CD4-positive, alpha-beta memory T cell (primary cell): ENCODE measurements at regions not wholly inside any gene's neighbourhood (a gene's known extent, or its start where the extent isn't known, plus 50 kb on each side); places are given as distances from the start of the nearest gene placed in this dataset.
"Not testable (repeated sequence)": the region's sequence is repeated elsewhere in the genome, so short reads cannot be mapped to it uniquely, and the experiment has no call there.

Experiments
- CTCF ChIA-PET: fragments of 350-600 bp; sonication (Branson Sonifier 250); formaldehyde crosslinking; loops from one replicate; lab custom pipeline; 2021; ENCODE audit warnings: inconsistent platforms; ENCODE audit not compliant: partially characterized antibody; lab: Charles Lee
- POLR2A ChIA-PET: fragments of 350-600 bp; sonication (Branson Sonifier 250); formaldehyde crosslinking; loops from one replicate; lab custom pipeline; 2021; ENCODE audit not compliant: partially characterized antibody; lab: Charles Lee
- DNase-seq, 5 donors: peaks; one replicate each; pipeline versions ENCODE4 v3.0.0 to v3.0.0-alpha.2; 2020 to 2022; ENCODE audit warnings: mixed read lengths in 1 of 5
- H3K27ac ChIP-seq: one replicate; pipeline ENCODE4 v1.7.0; 2013; ENCODE audit warnings: low read depth, low read length
- H3K27me3 ChIP-seq: 2 replicates; pipeline ENCODE4 v1.7.0; 2013; ENCODE audit warnings: mild to moderate bottlenecking, low read length, moderate library complexity; ENCODE audit not compliant: insufficient read depth
- H3K36me3 ChIP-seq: 2 replicates; pipeline ENCODE4 v1.7.0; 2013; ENCODE audit warnings: mild to moderate bottlenecking, low read length, moderate library complexity; ENCODE audit not compliant: insufficient read depth
- H3K4me1 ChIP-seq: 2 replicates; pipeline ENCODE4 v1.7.0; 2013; ENCODE audit warnings: mild to moderate bottlenecking, low read length, moderate library complexity; ENCODE audit not compliant: insufficient read depth
- H3K4me3 ChIP-seq, 2 donors: one replicate each; pipeline ENCODE4 v1.7.0; 2013; ENCODE audit warnings: low read length in 2 of 2, mild to moderate bottlenecking in 1 of 2
- H3K9me3 ChIP-seq, 2 donors: one replicate each; pipeline ENCODE4 v1.7.0; 2013; ENCODE audit warnings: low read length in 2 of 2, control low read depth in 1 of 2; ENCODE audit not compliant: control insufficient read depth in 1 of 2
- H3K27ac Mint-ChIP-seq, 7 donors: one replicate each; pipeline ENCODE4 v1.8.0; 2020 to 2021; ENCODE audit warnings: mixed read lengths in 7 of 7, mild to moderate bottlenecking in 6 of 7, inconsistent platforms in 3 of 7, moderate library complexity in 3 of 7
- H3K27me3 Mint-ChIP-seq, 2 donors: one replicate each; pipeline ENCODE4 v1.8.0; 2020 to 2021; ENCODE audit warnings: mixed read lengths in 2 of 2
- H3K36me3 Mint-ChIP-seq, 2 donors: one replicate each; pipeline ENCODE4 v1.8.0; 2020 to 2021; ENCODE audit warnings: mixed read lengths in 2 of 2, inconsistent platforms in 1 of 2, mild to moderate bottlenecking in 1 of 2
- H3K4me1 Mint-ChIP-seq, 4 donors: one replicate each; pipeline ENCODE4 v1.8.0; 2020 to 2021; ENCODE audit warnings: mixed read lengths in 4 of 4, mild to moderate bottlenecking in 1 of 4
- H3K4me3 Mint-ChIP-seq, 8 donors: one replicate each; pipeline ENCODE4 v1.8.0; 2020 to 2021; ENCODE audit warnings: mixed read lengths in 8 of 8, mild to moderate bottlenecking in 7 of 8, moderate library complexity in 6 of 8, inconsistent platforms in 3 of 8
- H3K9me3 Mint-ChIP-seq, 8 donors: one replicate each; pipeline ENCODE4 v1.8.0; 2020 to 2021; ENCODE audit warnings: mixed read lengths in 8 of 8, mild to moderate bottlenecking in 5 of 8, inconsistent platforms in 3 of 8, moderate library complexity in 1 of 8
- intact Hi-C: fragments of 100-400 bp; cut with micrococcal nuclease; formaldehyde crosslinking; loops from one replicate; pipeline ENCODE4 v1.15.1; 2023

DNA sequence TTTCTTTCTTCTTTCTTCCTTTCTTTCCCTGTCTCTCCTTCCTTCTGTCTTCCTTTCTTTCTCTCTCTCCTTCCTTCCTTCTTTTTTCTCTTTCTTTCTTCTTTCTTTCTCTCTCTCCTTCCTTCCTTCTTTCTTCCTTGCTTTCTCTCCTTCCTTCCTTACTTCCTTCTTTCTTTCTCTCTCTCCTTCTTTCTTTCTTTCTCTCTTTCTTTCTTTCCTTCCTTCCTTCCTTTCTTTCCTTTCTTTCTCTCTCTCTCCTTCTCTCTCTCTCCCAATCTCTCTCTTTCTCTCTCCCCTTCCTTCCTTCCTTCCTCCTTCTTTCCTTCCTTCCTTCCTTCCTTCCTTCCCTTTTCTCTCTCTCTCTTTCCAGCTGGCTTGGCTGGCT, 2806.6 kb downstream of the RPIA start:
- DNase-seq, H3K9me3 Mint-ChIP-seq, H3K27me3 ChIP-seq, CTCF ChIA-PET, intact Hi-C loops, H3K4me3 ChIP-seq, H3K4me3 Mint-ChIP-seq, H3K4me1 Mint-ChIP-seq, H3K9me3 ChIP-seq, H3K36me3 Mint-ChIP-seq, H3K36me3 ChIP-seq, POLR2A ChIA-PET, H3K4me1 ChIP-seq, H3K27ac Mint-ChIP-seq, H3K27ac ChIP-seq, H3K27me3 Mint-ChIP-seq: not testable (repeated sequence)

DNA sequence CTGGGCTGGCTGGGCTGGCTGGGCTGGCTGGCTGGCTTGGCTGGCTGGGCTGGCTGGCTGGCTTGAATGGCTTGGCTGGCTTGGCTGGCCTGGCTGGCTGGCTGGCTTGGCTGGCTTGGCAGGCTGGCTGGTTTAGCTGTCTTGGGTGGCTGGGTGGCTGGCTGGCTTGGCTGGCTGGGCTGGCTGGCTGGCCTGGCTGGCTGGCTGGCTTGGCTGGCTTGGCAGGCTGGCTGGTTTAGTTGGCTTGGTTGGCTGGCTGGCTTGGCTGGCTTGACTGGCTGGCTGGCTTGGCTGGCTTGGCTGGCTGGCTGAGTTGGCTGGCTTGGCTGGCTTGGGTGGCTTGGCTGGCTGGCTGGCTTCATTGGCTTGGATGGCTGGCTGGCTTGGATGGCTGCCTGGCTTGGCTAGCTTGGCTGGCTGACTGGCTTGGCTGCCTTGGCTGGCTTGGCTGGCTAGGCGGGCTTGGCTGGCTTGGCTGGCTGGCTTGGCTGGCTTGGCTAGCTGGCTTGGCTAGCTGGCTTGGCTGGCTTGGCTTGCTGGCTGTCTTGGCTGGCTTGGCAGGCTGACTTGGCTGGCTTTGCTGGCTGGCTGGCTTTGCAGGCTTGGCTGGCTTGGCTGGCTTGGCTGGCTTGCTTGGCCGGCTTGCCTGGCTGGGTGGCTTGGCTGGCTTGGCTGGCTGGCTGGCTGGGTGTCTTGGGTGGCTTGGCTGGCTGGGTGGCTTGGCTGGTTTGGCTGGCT, 2807.2 kb downstream of the RPIA start:
- H3K27me3 Mint-ChIP-seq, POLR2A ChIA-PET, CTCF ChIA-PET, H3K36me3 ChIP-seq, H3K4me3 Mint-ChIP-seq, H3K9me3 Mint-ChIP-seq, H3K4me3 ChIP-seq, H3K27ac ChIP-seq, H3K9me3 ChIP-seq, intact Hi-C loops, H3K27me3 ChIP-seq, H3K4me1 ChIP-seq, H3K36me3 Mint-ChIP-seq, H3K27ac Mint-ChIP-seq, H3K4me1 Mint-ChIP-seq: not testable (repeated sequence)
- DNase-seq, result peak in 1 of 5 donors; percentile 37

DNA sequence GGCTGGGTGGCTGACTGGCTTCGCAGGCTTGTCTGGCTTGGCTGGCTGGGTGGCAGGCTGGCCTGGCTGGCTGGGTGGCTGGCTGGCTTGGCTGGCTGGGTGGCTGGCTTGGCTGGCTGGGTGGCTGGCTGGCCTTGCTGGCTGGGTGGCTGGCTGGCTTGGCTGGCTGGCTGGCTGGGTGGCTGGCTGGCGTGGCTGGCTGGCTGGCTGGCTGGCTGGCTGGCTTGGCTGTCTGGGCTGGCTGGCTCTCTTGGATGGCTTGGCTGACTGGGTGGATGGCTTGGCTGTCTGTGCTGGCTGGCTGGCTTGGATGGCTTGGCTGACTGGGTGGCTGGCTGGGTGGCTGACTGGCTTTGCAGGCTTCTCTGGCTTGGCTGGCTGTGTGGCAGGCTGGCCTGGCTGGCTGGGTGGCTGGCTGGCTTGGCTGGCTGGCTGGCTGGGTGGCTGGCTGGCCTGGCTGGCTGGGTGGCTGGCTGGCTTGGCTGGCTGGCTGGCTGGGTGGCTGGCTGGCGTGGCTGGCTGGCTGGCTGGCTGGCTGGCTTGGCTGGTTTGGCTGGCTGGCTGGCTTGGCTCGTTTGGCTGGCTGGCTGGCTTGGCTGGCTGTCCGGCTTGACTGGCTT, 2808.1 kb downstream of the RPIA start:
- H3K4me1 ChIP-seq, H3K36me3 Mint-ChIP-seq, H3K27me3 Mint-ChIP-seq, CTCF ChIA-PET, H3K9me3 Mint-ChIP-seq, H3K27ac Mint-ChIP-seq, POLR2A ChIA-PET, H3K4me3 Mint-ChIP-seq, H3K27ac ChIP-seq, H3K4me3 ChIP-seq, H3K27me3 ChIP-seq, H3K4me1 Mint-ChIP-seq, intact Hi-C loops, H3K36me3 ChIP-seq, H3K9me3 ChIP-seq: not testable (repeated sequence)
- peak in 1 of 5 donors; percentile 51 for DNase-seq

DNA sequence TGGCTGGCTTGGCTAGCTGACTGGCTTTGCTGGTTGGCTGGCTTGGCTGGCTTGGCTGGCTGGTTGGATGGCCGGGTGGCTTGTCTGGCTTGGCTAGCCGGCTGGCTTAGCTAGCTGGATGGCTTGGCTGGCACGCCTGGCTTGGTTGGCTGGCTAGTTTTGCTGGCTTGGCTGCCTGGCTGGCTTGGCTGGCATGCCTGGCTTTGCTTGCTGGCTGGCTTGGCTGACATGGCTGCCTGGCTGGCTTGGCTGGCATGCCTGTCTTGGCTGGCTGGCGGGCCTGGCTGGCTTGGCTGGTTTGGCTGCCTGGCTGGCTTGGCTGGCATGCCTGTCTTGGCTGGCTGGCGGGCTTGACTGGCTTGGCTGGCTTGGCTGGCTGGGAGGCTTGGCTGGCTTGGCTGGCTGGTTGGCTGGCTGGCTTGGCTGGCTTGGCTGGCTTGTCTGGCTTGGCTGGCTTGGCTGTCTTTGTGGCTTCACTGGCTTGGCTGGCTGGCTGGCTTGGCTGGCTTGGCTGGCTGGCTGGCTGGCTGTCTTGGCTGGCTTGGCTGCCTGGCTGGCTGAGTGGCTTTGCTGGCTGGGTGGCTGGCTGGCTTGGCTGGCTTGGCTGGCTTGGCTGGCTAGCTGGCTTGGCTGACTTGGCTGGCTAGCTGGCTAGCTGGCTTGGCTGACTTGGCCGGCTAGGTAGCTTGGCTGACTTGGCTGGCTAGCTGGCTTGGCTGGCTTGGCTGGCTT, 2808.9 kb downstream of the RPIA start:
- intact Hi-C loops, H3K27me3 ChIP-seq, H3K36me3 ChIP-seq, H3K27ac ChIP-seq, H3K4me3 Mint-ChIP-seq, H3K36me3 Mint-ChIP-seq, H3K27ac Mint-ChIP-seq, H3K9me3 Mint-ChIP-seq, H3K27me3 Mint-ChIP-seq, POLR2A ChIA-PET, H3K4me3 ChIP-seq, H3K4me1 Mint-ChIP-seq, DNase-seq, H3K9me3 ChIP-seq, CTCF ChIA-PET, H3K4me1 ChIP-seq: not testable (repeated sequence)

DNA sequence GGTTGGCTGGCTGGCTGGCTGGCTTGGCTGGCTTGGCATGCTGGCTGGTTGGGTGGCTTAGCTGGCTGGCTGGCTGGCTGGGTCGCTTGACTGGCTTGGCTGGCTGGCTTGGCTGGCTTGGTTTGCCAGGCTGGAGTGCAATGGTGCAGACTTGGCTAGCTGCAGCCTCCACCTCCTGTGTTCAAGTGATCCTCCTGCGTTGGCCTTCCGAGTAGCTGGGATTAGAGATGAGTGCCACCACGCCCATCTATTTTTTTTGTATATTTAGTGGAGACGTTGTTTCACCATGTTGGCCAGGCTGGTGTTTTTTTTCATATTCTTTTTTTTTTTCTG, 2809.5 kb downstream of the RPIA start:
- H3K4me1 Mint-ChIP-seq, H3K9me3 ChIP-seq, CTCF ChIA-PET, H3K27me3 Mint-ChIP-seq, H3K36me3 Mint-ChIP-seq, H3K27me3 ChIP-seq, H3K4me1 ChIP-seq, H3K9me3 Mint-ChIP-seq, H3K4me3 Mint-ChIP-seq, DNase-seq, H3K4me3 ChIP-seq, H3K27ac ChIP-seq, H3K36me3 ChIP-seq, H3K27ac Mint-ChIP-seq, POLR2A ChIA-PET, intact Hi-C loops: not testable (repeated sequence)

DNA sequence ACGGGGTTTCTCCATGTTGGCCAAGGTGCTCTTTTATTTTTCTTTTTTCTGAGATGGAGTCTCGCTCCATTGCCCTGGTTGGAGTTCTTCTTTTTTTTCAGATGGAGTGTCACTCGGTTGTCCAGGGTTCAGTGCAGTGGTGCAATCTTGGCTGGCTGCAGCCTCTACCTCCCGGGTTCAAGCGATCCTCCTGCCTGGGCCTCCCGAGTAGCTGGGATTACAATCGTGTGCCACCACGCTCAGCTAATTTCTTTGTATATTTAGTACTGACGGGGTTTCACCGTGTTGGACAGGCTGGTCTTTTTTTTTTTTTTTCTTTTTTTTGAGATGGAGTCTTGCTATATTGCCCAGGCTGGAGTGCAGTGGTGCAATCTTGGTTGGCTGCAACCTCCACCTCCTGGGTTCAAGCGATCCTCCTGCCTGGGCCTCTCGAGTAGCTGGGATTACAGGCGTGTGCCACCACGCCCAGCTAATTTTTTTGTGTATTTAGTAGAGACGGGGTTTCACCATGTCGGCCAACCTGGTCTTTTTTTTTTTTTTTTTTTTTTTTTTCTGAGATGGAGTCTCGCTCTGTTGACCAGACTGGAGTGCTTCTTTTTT, 2810.1 kb downstream of the RPIA start:
- DNase-seq, H3K4me3 ChIP-seq, H3K9me3 Mint-ChIP-seq, H3K27me3 ChIP-seq, H3K4me3 Mint-ChIP-seq, POLR2A ChIA-PET, H3K27me3 Mint-ChIP-seq, H3K9me3 ChIP-seq, H3K36me3 ChIP-seq, H3K4me1 Mint-ChIP-seq, H3K36me3 Mint-ChIP-seq, intact Hi-C loops, H3K4me1 ChIP-seq, H3K27ac Mint-ChIP-seq, CTCF ChIA-PET, H3K27ac ChIP-seq: not testable (repeated sequence)

DNA sequence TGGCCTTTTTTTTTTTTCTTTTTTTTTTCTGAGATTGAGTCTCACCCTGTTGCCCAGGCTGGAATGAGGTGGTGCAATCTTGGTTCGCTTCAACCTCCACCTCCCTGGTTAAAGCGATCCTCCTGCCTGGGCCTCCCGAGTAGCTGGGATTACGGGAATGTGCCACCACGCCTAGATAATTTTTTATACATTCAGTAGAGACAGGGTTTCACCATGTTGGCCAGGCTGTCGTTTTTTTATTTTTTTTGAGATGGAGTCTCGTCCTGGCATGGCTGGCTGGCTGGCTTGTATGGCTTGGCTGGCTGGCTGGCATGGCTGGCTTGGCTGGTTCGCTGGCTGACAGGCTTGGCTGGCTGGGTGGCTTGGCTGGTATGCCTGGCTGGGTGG, 2812.1 kb downstream of the RPIA start:
- H3K36me3 Mint-ChIP-seq, H3K4me1 ChIP-seq, H3K27me3 ChIP-seq, H3K36me3 ChIP-seq, POLR2A ChIA-PET, H3K4me3 ChIP-seq, H3K4me3 Mint-ChIP-seq, DNase-seq, H3K27ac Mint-ChIP-seq, CTCF ChIA-PET, H3K4me1 Mint-ChIP-seq, intact Hi-C loops, H3K9me3 ChIP-seq, H3K9me3 Mint-ChIP-seq, H3K27ac ChIP-seq, H3K27me3 Mint-ChIP-seq: not testable (repeated sequence)
